MCF 10A (cell line): ENCODE measurements at regions not wholly inside any gene's neighbourhood (a gene's known extent, or its start where the extent isn't known, plus 50 kb on each side); places are given as distances from the start of the nearest gene placed in this dataset.

Experiments
- BruUV-seq: library from RNA; stranded (reverse); fragments of 400-500 nt; replicated peaks from 2 replicates; lab custom pipeline; 2021; lab: Mats Ljungman, UMichigan
- CTCF ChIA-PET: fragments of 300-600 bp; sonication (Branson Sonifier 250); formaldehyde crosslinking; extraction: SDS; loops from one replicate; lab custom pipeline; 2021; ENCODE audit warnings: antibody characterized with exemption, inconsistent platforms; lab: Yijun Ruan, JAX
- POLR2A ChIA-PET: fragments of 300-600, 350-650 bp; sonication (Branson Sonifier 250); formaldehyde crosslinking; extraction: SDS; loops from one replicate; lab custom pipeline; 2020; ENCODE audit warnings: antibody characterized with exemption, inconsistent platforms; lab: Yijun Ruan, JAX
- DNase-seq: peaks from one replicate; pipeline ENCODE4 v3.0.0-alpha.2; 2018; ENCODE audit not compliant: unreplicated experiment
- H3K27ac Mint-ChIP-seq: one replicate; pipeline ENCODE4 v1.8.0; 2022; ENCODE audit warnings: mild to moderate bottlenecking, low read depth, mixed read lengths; ENCODE audit not compliant: unreplicated experiment
- H3K27me3 Mint-ChIP-seq: one replicate; pipeline ENCODE4 v1.8.0; 2022; ENCODE audit warnings: mixed read lengths; ENCODE audit not compliant: insufficient read depth, unreplicated experiment
- H3K36me3 Mint-ChIP-seq: one replicate; pipeline ENCODE4 v1.8.0; 2022; ENCODE audit warnings: mild to moderate bottlenecking, moderate library complexity, mixed read lengths; ENCODE audit not compliant: insufficient read depth, unreplicated experiment
- H3K4me1 Mint-ChIP-seq: one replicate; pipeline ENCODE4 v1.8.0; 2022; ENCODE audit warnings: mixed read lengths; ENCODE audit not compliant: insufficient read depth, unreplicated experiment
- H3K4me3 Mint-ChIP-seq: one replicate; pipeline ENCODE4 v1.8.0; 2022; ENCODE audit warnings: mild to moderate bottlenecking, moderate library complexity, mixed read lengths; ENCODE audit not compliant: unreplicated experiment
- H3K9me3 Mint-ChIP-seq: one replicate; pipeline ENCODE4 v1.8.0; 2022; ENCODE audit warnings: mixed read lengths; ENCODE audit not compliant: unreplicated experiment
- CTCF ChIP-seq: fragments of 200-600 bp; IDR thresholded peaks from one replicate; pipeline ENCODE4 v1.8.0; 2022; ENCODE audit warnings: antibody characterized with exemption, mild to moderate bottlenecking; ENCODE audit not compliant: unreplicated experiment
- intact Hi-C: fragments of 100-400 bp; cut with micrococcal nuclease; formaldehyde crosslinking; loops from 2 replicates; pipeline ENCODE4 v1.14.1; 2022

GRCh38 chr12:22925623-22926022, 300.7 kb downstream of the ETNK1 start:
- H3K9me3 Mint-ChIP-seq, result no peaks in the 10 kb centered on the region
- POLR2A ChIA-PET, result no interaction called here
- no peak for TF ChIP-seq CTCF
- H3K36me3 Mint-ChIP-seq, result no peaks in the 10 kb centered on the region
- no peak overlapping the region for H3K27ac Mint-ChIP-seq
- H3K4me3 Mint-ChIP-seq, result no peak overlapping the region
- DNase-seq, result no peak
- CTCF ChIA-PET, result interaction anchor here (1.8 kb wide), 1 partner anchor 9 kb away, joined by 4 read pairs; no protein-coding TSS in a partner anchor
- no peaks in the 10 kb centered on the region for H3K27me3 Mint-ChIP-seq
- no TSS peak for BruUV-seq
- H3K4me1 Mint-ChIP-seq, result no peaks in the 10 kb centered on the region
- intact Hi-C loops, result no loop called here

GRCh38 chr12:22932431-22932830, 307.5 kb downstream of the ETNK1 start:
- DNase-seq, result no peak
- Mint-ChIP-seq H3K4me1 (peaks cover 15% of the 10 kb centered on the region), H3K27ac (no peak overlapping the region), H3K4me3 (no peak overlapping the region), H3K36me3 (no peaks in the 10 kb centered on the region), H3K9me3 (no peaks in the 10 kb centered on the region), H3K27me3 (no peaks in the 10 kb centered on the region)
- no peak for TF ChIP-seq CTCF
- CTCF ChIA-PET, result interaction anchor here (0.7 to 1.2 kb wide), 2 partner anchors 10 to 13 kb away, joined by 3 read pairs; no protein-coding TSS in a partner anchor
- POLR2A ChIA-PET, result no interaction called here
- intact Hi-C loops, result no loop called here
- BruUV-seq, result no TSS peak

- Mint-ChIP-seq H3K27ac (peak overlapping the region; percentile 46), H3K9me3 (no peaks in the 10 kb centered on the region), H3K4me3 (peak overlapping the region; percentile 57), H3K36me3 (no peaks in the 10 kb centered on the region), H3K27me3 (no peaks in the 10 kb centered on the region), H3K4me1 (peaks cover 15% of the 10 kb centered on the region)
- peak; percentile 31 for DNase-seq
- no peak for TF ChIP-seq CTCF
- BruUV-seq, result no TSS peak
- intact Hi-C loops, result no loop called here
- ChIA-PET CTCF (interaction anchor here (0.6 to 1.3 kb wide), 6 partner anchors 10 to 206 kb away, joined by 3 to 6 read pairs (median 3); no protein-coding TSS in a partner anchor), POLR2A (no interaction called here)
Measured at GRCh38 chr12:22935090-22935489, 310.1 kb downstream of the ETNK1 start.

GRCh38 chr12:22935501-22935900, 310.5 kb downstream of the ETNK1 start:
- Mint-ChIP-seq H3K4me1 (peaks cover 15% of the 10 kb centered on the region), H3K9me3 (no peaks in the 10 kb centered on the region), H3K27ac (peak overlapping the region; percentile 63), H3K4me3 (peak overlapping the region; percentile 57), H3K36me3 (no peaks in the 10 kb centered on the region), H3K27me3 (no peaks in the 10 kb centered on the region)
- BruUV-seq, result no TSS peak
- peak; percentile 84 for DNase-seq
- no peak for TF ChIP-seq CTCF
- CTCF ChIA-PET, result interaction anchor here (0.8 to 1.3 kb wide), 3 partner anchors 10 to 55 kb away, joined by 3 to 4 read pairs (median 3); no protein-coding TSS in a partner anchor
- POLR2A ChIA-PET, result no interaction called here
- intact Hi-C loops, result no loop called here
